ENCODE measurements at regions not wholly inside any gene's neighbourhood (a gene's known extent, or its start where the extent isn't known, plus 50 kb on each side); places are given as distances from the start of the nearest gene placed in this dataset.

DNA sequence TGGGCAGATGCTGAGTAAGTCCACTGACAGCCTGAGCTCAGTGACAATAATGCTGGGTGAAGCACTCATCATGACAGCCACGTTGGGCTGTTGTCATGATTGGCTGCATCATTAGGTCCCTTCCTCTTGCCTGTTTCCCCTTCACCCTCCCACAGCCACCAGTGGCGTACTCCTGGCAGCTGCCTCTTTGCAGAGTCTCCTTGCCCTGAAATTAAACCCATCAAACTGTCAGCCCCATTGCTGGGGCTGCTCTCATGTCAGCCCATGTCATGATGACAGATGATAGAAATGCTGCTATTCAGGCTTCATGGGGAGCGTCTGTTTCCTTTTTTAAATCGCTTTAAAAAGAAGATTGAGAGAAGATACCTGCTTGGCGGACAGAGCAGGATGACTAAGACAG is 327.4 kb downstream of the AGTPBP1 start:
- H3K4me1 ChIP-seq (ENCODE audit: control insufficient read depth in 4 of 4, insufficient read depth in 4 of 4, low read length in 3 of 4), result no peaks in the 10 kb centered on the region
- no peak for DNase-seq (ENCODE audit: low spot score)
- no peaks in the 10 kb centered on the region for H3K36me3 ChIP-seq (ENCODE audit: control insufficient read depth in 4 of 4, insufficient read depth in 3 of 4, low read depth in 1 of 4, low read length in 3 of 4)
- H3K4me3 ChIP-seq (ENCODE audit: low read depth in 1 of 3, low read length in 3 of 3), result no peak overlapping the region
- WGBS, result 57% methylated on average over 5 of the region's 5 CpGs
- H3K27ac ChIP-seq (ENCODE audit: low read depth in 1 of 2, low read length in 2 of 2), result no peak overlapping the region
- no peak overlapping the region for H3K9ac ChIP-seq (ENCODE audit: low read depth in 1 of 2, low read length in 2 of 2)
- peaks cover 0 to 2% (median 0%) of the 10 kb centered on the region in 4 donors for H3K27me3 ChIP-seq (ENCODE audit: control insufficient read depth in 4 of 4, insufficient read depth in 4 of 4, low read length in 3 of 4)
- TF ChIP-seq, protein P1, sequence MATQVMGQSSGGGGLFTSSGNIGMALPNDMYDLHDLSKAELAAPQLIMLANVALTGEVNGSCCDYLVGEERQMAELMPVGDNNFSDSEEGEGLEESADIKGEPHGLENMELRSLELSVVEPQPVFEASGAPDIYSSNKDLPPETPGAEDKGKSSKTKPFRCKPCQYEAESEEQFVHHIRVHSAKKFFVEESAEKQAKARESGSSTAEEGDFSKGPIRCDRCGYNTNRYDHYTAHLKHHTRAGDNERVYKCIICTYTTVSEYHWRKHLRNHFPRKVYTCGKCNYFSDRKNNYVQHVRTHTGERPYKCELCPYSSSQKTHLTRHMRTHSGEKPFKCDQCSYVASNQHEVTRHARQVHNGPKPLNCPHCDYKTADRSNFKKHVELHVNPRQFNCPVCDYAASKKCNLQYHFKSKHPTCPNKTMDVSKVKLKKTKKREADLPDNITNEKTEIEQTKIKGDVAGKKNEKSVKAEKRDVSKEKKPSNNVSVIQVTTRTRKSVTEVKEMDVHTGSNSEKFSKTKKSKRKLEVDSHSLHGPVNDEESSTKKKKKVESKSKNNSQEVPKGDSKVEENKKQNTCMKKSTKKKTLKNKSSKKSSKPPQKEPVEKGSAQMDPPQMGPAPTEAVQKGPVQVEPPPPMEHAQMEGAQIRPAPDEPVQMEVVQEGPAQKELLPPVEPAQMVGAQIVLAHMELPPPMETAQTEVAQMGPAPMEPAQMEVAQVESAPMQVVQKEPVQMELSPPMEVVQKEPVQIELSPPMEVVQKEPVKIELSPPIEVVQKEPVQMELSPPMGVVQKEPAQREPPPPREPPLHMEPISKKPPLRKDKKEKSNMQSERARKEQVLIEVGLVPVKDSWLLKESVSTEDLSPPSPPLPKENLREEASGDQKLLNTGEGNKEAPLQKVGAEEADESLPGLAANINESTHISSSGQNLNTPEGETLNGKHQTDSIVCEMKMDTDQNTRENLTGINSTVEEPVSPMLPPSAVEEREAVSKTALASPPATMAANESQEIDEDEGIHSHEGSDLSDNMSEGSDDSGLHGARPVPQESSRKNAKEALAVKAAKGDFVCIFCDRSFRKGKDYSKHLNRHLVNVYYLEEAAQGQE (IDR thresholded peaks at IDR 0.05), result no peak
- TF ChIP-seq YY1 (IDR thresholded peaks at IDR 0.05) (no peak), ZBTB33 (IDR thresholded peaks at IDR 0.05) (no peak), JUND (IDR thresholded peaks at IDR 0.05) (no peak), GABPA (IDR thresholded peaks at IDR 0.05 in 1 of 2, conservative IDR thresholded peaks at IDR 0.05 in 1 of 2) (no peak), ATF3 (IDR thresholded peaks at IDR 0.05) (no peak), RAD21 (IDR thresholded peaks at IDR 0.05) (no peak), EGR1 (IDR thresholded peaks at IDR 0.05; ENCODE audit: low read depth in 2 of 2) (no peak), FOXA2 (IDR thresholded peaks at IDR 0.05) (no peak), RXRA (IDR thresholded peaks at IDR 0.05) (no peak), FOXA1 (IDR thresholded peaks at IDR 0.05) (no peak), HNF4A (conservative IDR thresholded peaks at IDR 0.05) (no peak), HNF4G (IDR thresholded peaks at IDR 0.05) (no peak), TAF1 (conservative IDR thresholded peaks at IDR 0.05) (no peak), NR2F2 (IDR thresholded peaks at IDR 0.05) (no peak)
- TF ChIP-seq, protein P2, sequence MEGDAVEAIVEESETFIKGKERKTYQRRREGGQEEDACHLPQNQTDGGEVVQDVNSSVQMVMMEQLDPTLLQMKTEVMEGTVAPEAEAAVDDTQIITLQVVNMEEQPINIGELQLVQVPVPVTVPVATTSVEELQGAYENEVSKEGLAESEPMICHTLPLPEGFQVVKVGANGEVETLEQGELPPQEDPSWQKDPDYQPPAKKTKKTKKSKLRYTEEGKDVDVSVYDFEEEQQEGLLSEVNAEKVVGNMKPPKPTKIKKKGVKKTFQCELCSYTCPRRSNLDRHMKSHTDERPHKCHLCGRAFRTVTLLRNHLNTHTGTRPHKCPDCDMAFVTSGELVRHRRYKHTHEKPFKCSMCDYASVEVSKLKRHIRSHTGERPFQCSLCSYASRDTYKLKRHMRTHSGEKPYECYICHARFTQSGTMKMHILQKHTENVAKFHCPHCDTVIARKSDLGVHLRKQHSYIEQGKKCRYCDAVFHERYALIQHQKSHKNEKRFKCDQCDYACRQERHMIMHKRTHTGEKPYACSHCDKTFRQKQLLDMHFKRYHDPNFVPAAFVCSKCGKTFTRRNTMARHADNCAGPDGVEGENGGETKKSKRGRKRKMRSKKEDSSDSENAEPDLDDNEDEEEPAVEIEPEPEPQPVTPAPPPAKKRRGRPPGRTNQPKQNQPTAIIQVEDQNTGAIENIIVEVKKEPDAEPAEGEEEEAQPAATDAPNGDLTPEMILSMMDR (IDR thresholded peaks at IDR 0.05; ENCODE audit: low read depth, low read length, missing input control), result no peak
- H3K9me3 ChIP-seq (ENCODE audit: control insufficient read depth in 4 of 4, low read length in 3 of 4), result no peaks in the 10 kb centered on the region

DNA sequence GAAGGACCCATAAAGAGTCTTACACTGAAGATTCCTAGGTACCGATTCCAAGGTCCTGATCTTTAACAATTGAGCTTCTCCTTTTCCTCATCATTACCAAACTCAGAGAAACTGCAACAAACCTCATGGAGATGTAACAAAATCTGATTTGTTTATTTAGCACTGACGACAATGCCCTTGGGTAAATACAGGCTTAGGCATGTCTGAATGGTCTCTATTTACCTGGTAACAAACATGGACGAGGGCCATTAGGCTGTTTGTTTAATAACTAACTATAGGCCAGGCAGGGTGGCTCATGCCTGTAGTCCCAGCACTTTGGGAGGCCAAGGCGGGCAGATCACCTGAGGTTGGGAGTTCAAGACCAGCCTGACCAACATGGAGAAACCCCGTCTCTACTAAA is 333.3 kb downstream of the AGTPBP1 start:
- TF ChIP-seq JUND (IDR thresholded peaks at IDR 0.05), result no peak
- TF ChIP-seq SP1 (IDR thresholded peaks at IDR 0.05), result no peak
- TF ChIP-seq HNF4A (conservative IDR thresholded peaks at IDR 0.05), result no peak
- no peak for TF ChIP-seq HNF4G (IDR thresholded peaks at IDR 0.05)
- TF ChIP-seq NR2F2 (IDR thresholded peaks at IDR 0.05), result no peak
- TF ChIP-seq RAD21 (IDR thresholded peaks at IDR 0.05), result no peak
- TF ChIP-seq RXRA (IDR thresholded peaks at IDR 0.05), result no peak
- no peak for TF ChIP-seq MAX (IDR thresholded peaks at IDR 0.05)
- no peak for TF ChIP-seq EGR1 (IDR thresholded peaks at IDR 0.05; ENCODE audit: low read depth in 2 of 2)
- TF ChIP-seq, protein P1 (IDR thresholded peaks at IDR 0.05), result no peak
- TF ChIP-seq FOXA2 (IDR thresholded peaks at IDR 0.05), result peak; percentile 57
- TF ChIP-seq FOXA1 (IDR thresholded peaks at IDR 0.05), result peak; percentile 27
- TF ChIP-seq GABPA (IDR thresholded peaks at IDR 0.05 in 1 of 2, conservative IDR thresholded peaks at IDR 0.05 in 1 of 2), result no peak
- no peak for DNase-seq (ENCODE audit: low spot score)
- 52% methylated on average over 5 of the region's 5 CpGs for WGBS
- no peaks in the 10 kb centered on the region for H3K36me3 ChIP-seq (ENCODE audit: control insufficient read depth in 4 of 4, insufficient read depth in 3 of 4, low read depth in 1 of 4, low read length in 3 of 4)
- no peak overlapping the region for H3K9ac ChIP-seq (ENCODE audit: low read depth in 1 of 2, low read length in 2 of 2)
- H3K27ac ChIP-seq (ENCODE audit: low read depth in 1 of 2, low read length in 2 of 2), result no peak overlapping the region
- H3K4me1 ChIP-seq (ENCODE audit: control insufficient read depth in 4 of 4, insufficient read depth in 4 of 4, low read length in 3 of 4), result no peaks in the 10 kb centered on the region
- H3K27me3 ChIP-seq (ENCODE audit: control insufficient read depth in 4 of 4, insufficient read depth in 4 of 4, low read length in 3 of 4), result peaks cover 0 to 5% (median 1%) of the 10 kb centered on the region in 4 donors
- H3K4me3 ChIP-seq (ENCODE audit: low read depth in 1 of 3, low read length in 3 of 3), result no peak overlapping the region
- H3K9me3 ChIP-seq (ENCODE audit: control insufficient read depth in 4 of 4, low read length in 3 of 4), result no peaks in the 10 kb centered on the region
